ENCODE measurements at regions not wholly inside any gene's neighbourhood (a gene's known extent, or its start where the extent isn't known, plus 50 kb on each side); places are given as distances from the start of the nearest gene placed in this dataset.

DNA sequence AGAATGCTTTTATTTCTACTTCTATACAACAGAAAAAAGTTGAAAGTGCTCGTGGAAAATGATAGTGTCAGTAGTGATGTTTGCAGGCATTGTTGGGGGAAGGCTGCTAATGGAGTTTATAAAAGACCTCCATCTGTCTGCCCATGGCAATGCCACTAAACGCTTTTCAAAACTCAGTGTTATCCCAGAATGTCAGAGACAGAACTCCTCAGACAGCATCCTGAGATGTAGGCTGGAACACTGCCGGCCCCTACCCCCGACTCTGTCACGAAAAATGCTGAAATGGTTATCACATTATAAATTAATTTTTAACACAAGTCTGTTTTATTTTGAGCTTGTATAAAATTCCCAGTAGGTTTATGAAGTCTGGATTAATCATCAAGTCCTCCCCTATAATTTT is 128.9 kb downstream of the HS3ST1 start:
- H3K9me3 ChIP-seq (replicated peaks in 1 of 3), result no peaks in the 10 kb centered on the region
- no peak for TF ChIP-seq POLR2A (IDR thresholded peaks at IDR 0.05)
- TF ChIP-seq, protein P1, sequence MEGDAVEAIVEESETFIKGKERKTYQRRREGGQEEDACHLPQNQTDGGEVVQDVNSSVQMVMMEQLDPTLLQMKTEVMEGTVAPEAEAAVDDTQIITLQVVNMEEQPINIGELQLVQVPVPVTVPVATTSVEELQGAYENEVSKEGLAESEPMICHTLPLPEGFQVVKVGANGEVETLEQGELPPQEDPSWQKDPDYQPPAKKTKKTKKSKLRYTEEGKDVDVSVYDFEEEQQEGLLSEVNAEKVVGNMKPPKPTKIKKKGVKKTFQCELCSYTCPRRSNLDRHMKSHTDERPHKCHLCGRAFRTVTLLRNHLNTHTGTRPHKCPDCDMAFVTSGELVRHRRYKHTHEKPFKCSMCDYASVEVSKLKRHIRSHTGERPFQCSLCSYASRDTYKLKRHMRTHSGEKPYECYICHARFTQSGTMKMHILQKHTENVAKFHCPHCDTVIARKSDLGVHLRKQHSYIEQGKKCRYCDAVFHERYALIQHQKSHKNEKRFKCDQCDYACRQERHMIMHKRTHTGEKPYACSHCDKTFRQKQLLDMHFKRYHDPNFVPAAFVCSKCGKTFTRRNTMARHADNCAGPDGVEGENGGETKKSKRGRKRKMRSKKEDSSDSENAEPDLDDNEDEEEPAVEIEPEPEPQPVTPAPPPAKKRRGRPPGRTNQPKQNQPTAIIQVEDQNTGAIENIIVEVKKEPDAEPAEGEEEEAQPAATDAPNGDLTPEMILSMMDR (IDR thresholded peaks at IDR 0.05), result no peak
- H3K4me3 ChIP-seq, result no peak overlapping the region
- H3K27me3 ChIP-seq, result no peaks in the 10 kb centered on the region
- intact Hi-C loops (cut with DNase I), result no loop called here
- WGBS, 4 donors, result 82 to 85% (median 84%) methylated on average over 5 of the region's 5 CpGs
- DNase-seq, result no peak
- no peak overlapping the region for H3K27ac ChIP-seq
- H3K4me1 ChIP-seq (replicated peaks in 1 of 2), result no peaks in the 10 kb centered on the region
- H3K36me3 ChIP-seq (replicated peaks in 1 of 2), result no peaks in the 10 kb centered on the region

DNA sequence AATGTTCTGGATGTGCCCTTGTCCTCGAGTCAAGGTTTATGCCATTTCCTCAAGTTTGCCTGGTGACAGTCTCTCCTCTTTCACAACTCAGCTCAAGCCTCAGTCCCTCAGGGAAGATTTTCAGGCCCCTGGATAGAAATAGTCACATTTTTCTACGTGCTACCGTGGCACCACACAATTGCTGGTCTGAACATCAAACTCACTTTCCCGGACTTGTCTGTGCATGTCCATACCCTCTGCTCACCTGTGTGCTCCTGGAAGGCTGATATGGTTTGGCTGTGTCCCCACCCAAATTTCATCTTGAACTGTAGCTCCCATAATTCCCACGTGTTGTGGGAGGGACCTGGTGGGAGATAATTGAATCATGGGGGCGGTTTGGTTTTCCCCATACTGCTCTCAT is 129.7 kb downstream of the HS3ST1 start:
- no peaks in the 10 kb centered on the region for H3K27me3 ChIP-seq
- no peak overlapping the region for H3K4me3 ChIP-seq
- TF ChIP-seq, protein P1 (IDR thresholded peaks at IDR 0.05), result no peak
- no peak for TF ChIP-seq POLR2A (IDR thresholded peaks at IDR 0.05)
- no peaks in the 10 kb centered on the region for H3K4me1 ChIP-seq (replicated peaks in 1 of 2)
- H3K36me3 ChIP-seq (replicated peaks in 1 of 2), result no peaks in the 10 kb centered on the region
- intact Hi-C loops (cut with DNase I), result no loop called here
- H3K9me3 ChIP-seq (replicated peaks in 1 of 3), result no peaks in the 10 kb centered on the region
- WGBS, 4 donors, result 84 to 88% (median 86%) methylated on average over 6 of the region's 6 CpGs
- DNase-seq, result no peak
- no peak overlapping the region for H3K27ac ChIP-seq

DNA sequence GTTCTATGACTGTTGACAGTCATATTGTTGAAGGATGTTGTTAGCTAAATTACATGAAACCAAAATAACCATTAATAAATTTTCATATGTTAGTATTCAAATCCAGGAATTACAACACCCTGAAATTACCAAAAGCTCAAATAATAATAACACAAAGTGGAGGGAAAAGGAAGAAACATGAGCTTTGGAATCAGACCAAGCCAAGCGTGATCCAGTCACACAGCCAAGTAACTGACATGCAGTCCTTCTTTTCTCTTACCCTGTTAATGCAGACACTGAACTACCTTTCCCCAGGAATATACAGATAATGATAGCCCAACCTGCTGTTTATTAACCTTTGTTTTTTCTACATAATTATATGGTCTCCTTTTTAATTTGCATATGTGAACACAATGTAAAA is 130.2 kb downstream of the HS3ST1 start:
- Histone ChIP-seq H3K27me3 (no peaks in the 10 kb centered on the region), H3K27ac (no peak overlapping the region), H3K4me3 (no peak overlapping the region), H3K36me3 (replicated peaks in 1 of 2) (no peaks in the 10 kb centered on the region), H3K4me1 (replicated peaks in 1 of 2) (no peaks in the 10 kb centered on the region), H3K9me3 (replicated peaks in 1 of 3) (no peaks in the 10 kb centered on the region)
- DNase-seq, result no peak
- intact Hi-C loops (cut with DNase I), result no loop called here
- 61 to 75% (median 62%) methylated on average over 1 of the region's 1 CpG for WGBS, 4 donors
- TF ChIP-seq, protein P1 (IDR thresholded peaks at IDR 0.05), result no peak
- TF ChIP-seq POLR2A (IDR thresholded peaks at IDR 0.05), result no peak

DNA sequence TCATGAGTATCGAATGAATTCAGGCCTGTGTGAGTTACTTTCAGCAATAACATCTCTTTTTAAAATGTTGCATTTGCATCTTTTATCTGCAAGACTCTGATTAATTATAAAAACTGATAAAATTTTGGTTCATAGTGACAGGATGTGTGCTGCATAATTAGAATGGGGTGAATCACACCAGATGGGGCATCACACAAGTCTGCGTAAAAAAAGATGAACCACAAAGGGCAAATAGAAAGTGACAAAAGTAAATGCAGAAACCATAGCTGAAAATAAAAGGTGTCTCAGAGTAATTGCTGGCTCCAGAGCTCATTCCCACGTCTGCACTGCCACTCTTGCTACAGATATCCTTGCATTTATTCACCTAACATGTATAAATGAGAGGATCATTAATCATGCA is 131.1 kb downstream of the HS3ST1 start:
- no peaks in the 10 kb centered on the region for H3K9me3 ChIP-seq (replicated peaks in 1 of 3)
- TF ChIP-seq POLR2A (IDR thresholded peaks at IDR 0.05), result no peak
- TF ChIP-seq, protein P1 (IDR thresholded peaks at IDR 0.05), result no peak
- no peaks in the 10 kb centered on the region for H3K36me3 ChIP-seq (replicated peaks in 1 of 2)
- WGBS, 4 donors, result 76 to 86% (median 82%) methylated on average over 3 of the region's 3 CpGs
- no peak overlapping the region for H3K4me3 ChIP-seq
- no peak overlapping the region for H3K27ac ChIP-seq
- no peaks in the 10 kb centered on the region for H3K4me1 ChIP-seq (replicated peaks in 1 of 2)
- H3K27me3 ChIP-seq, result no peaks in the 10 kb centered on the region
- no peak for DNase-seq
- intact Hi-C loops (cut with DNase I), result no loop called here

Data from adrenal gland (tissue), 9 donors.